GM12878 (cell line): ENCODE measurements at regions not wholly inside any gene's neighbourhood (a gene's known extent, or its start where the extent isn't known, plus 50 kb on each side); places are given as distances from the start of the nearest gene placed in this dataset.
A peak's percentile ranks its signal among the peaks of the same experiment; 100 is the strongest.

Experiments used
- ATAC-seq: fragments of 200-7000 bp; cut with Tn5 transposase; 3 replicates; pipeline ENCODE4 v1.9.1; 2020; ENCODE audit warnings: mild to moderate bottlenecking, moderate library complexity
- BruUV-seq: library from RNA; stranded (reverse); fragments of 400-500 nt; replicated peaks from 2 replicates; lab custom pipeline; 2021; lab: Mats Ljungman, UMichigan
- CTCF ChIA-PET: fragments of 300-600 bp; sonication (Branson Sonifier 250); formaldehyde crosslinking; extraction: SDS; loops from one replicate; lab custom pipeline; 2021; ENCODE audit warnings: inconsistent platforms; lab: Yijun Ruan, JAX
- POLR2A ChIA-PET: fragments of 350-600 bp; formaldehyde crosslinking; extraction: SDS; loops from one replicate; lab custom pipeline; 2021; ENCODE audit warnings: inconsistent platforms; lab: Charles Lee
- RAD21 ChIA-PET: fragments of 300-600 bp; sonication (Branson Sonifier 250); formaldehyde crosslinking; loops from one replicate; lab custom pipeline; 2023; ENCODE audit warnings: antibody characterized with exemption; ENCODE audit not compliant: unreplicated experiment; lab: Charles Lee
- SMC1A ChIA-PET: fragments of 300-600 bp; sonication (Branson Sonifier 250); formaldehyde crosslinking; loops from one replicate; lab custom pipeline; 2023; ENCODE audit not compliant: unreplicated experiment, uncharacterized antibody; lab: Charles Lee
- DNase-seq: peaks from one replicate; pipeline ENCODE4 v3.0.0-alpha.2; 2011; ENCODE audit warnings: low read depth, low spot score
- FAIRE-seq: peaks from 3 replicates; lab custom pipeline; 2011; peaks lifted over from hg19 to GRCh38; lab: Jason Lieb, UNC
- H2AFZ ChIP-seq: 2 replicates; pipeline ENCODE4 v1.6.0; 2011; ENCODE audit warnings: low read depth, low read length, control low read depth; ENCODE audit not compliant: control insufficient read depth
- H3K27ac ChIP-seq: 2 replicates; pipeline ENCODE4 v1.5.1; 2011; ENCODE audit warnings: control low read depth; ENCODE audit not compliant: control insufficient read depth, insufficient read depth
- H3K27me3 ChIP-seq, 2 experiments: replicated peaks in 1 of 2; 2 replicates each; pipeline versions ENCODE4 v1.6.0 to v1.6.1; 2011; ENCODE audit warnings: low read length in 1 of 2; ENCODE audit not compliant: control insufficient read depth in 2 of 2, insufficient read depth in 2 of 2
- H3K36me3 ChIP-seq, 2 experiments: 2 replicates each; pipeline ENCODE4 v1.5.1; 2011; ENCODE audit warnings: low read length in 1 of 2; ENCODE audit not compliant: control insufficient read depth in 2 of 2, insufficient read depth in 2 of 2
- H3K4me1 ChIP-seq: 2 replicates; pipeline ENCODE4 v1.6.1; 2011; ENCODE audit warnings: mild to moderate bottlenecking, low read length, moderate library complexity, mixed read lengths; ENCODE audit not compliant: control insufficient read depth, insufficient read depth
- H3K4me2 ChIP-seq: 2 replicates; pipeline ENCODE4 v1.6.0; 2011; ENCODE audit warnings: control low read depth; ENCODE audit not compliant: control insufficient read depth, insufficient read depth
- H3K4me3 ChIP-seq: fragments of 200-600 bp; sonication (generic); 2 replicates; pipeline ENCODE4 v1.5.1; 2016
- H3K79me2 ChIP-seq: 2 replicates; pipeline ENCODE4 v1.6.0; 2011; ENCODE audit warnings: low read length; ENCODE audit not compliant: control insufficient read depth, insufficient read depth
- H3K9ac ChIP-seq: 2 replicates; pipeline ENCODE4 v1.8.0; 2011; ENCODE audit warnings: low read length, control low read depth, mixed read lengths; ENCODE audit not compliant: control insufficient read depth, insufficient read depth
- H3K9me3 ChIP-seq: replicated peaks from 3 replicates; pipeline ENCODE4 v1.5.1; 2011; ENCODE audit warnings: mild to moderate bottlenecking, low read length; ENCODE audit not compliant: control insufficient read depth, insufficient read depth
- H4K20me1 ChIP-seq: 2 replicates; pipeline ENCODE4 v1.6.0; 2011; ENCODE audit not compliant: control insufficient read depth, insufficient read depth
- CEBPB ChIP-seq, 2 experiments: fragments of 150-350 bp in 1 of 2; IDR thresholded peaks; 2 replicates each; pipeline ENCODE4 v1.6.1; 2012 to 2014; ENCODE audit warnings: low read depth in 2 of 2, low read length in 2 of 2, borderline replicate concordance in 1 of 2, inconsistent platforms in 1 of 2
- NFIC ChIP-seq: IDR thresholded peaks from 2 replicates; pipeline ENCODE4 v1.6.1; 2012; ENCODE audit warnings: low read depth, mild to moderate bottlenecking, inconsistent platforms, low read length, moderate library complexity
- NFYA ChIP-seq: IDR thresholded peaks from 2 replicates; pipeline ENCODE4 v1.6.1; 2011; ENCODE audit warnings: low read depth, mild to moderate bottlenecking, low read length, improper control_type of control experiment, borderline replicate concordance
- POLR2AphosphoS5 ChIP-seq: IDR thresholded peaks from 2 replicates; pipeline ENCODE4 v1.6.1; 2011; ENCODE audit warnings: mild to moderate bottlenecking, low read length, inconsistent platforms
- RBBP5 ChIP-seq: fragments of 200-600 bp; sonication (generic); conservative IDR thresholded peaks from 2 replicates; pipeline ENCODE4 v1.6.1; 2016
- WGBS: methylation state at CpG from one replicate; pipeline ENCODE4 v1.1.6; 2016; ENCODE audit warnings: low lambda C conversion rate; ENCODE audit not compliant: insufficient replicate concordance, insufficient coverage; ENCODE audit errors: missing lambda C conversion rate; 5-methylcytosine and 5-hydroxymethylcytosine counted together
- in situ Hi-C: fragments of 300-500 bp; cut with MboI; formaldehyde crosslinking; loops from 9 replicates; pipeline ENCODE4 v1.14.3; 2018; ENCODE audit warnings: mixed read lengths
- intact Hi-C: fragments of 100-400 bp; cut with micrococcal nuclease; formaldehyde crosslinking; loops from one replicate; pipeline ENCODE4 v1.14.2; 2022; ENCODE audit not compliant: unreplicated experiment
- TF ChIP-seq, protein P1 (sequence below): fragments of 450-650 bp; IDR thresholded peaks from 2 replicates; pipeline ENCODE4 v1.6.1; 2017; ENCODE audit warnings: mild to moderate bottlenecking, moderate library complexity

GRCh38 chr13:22082030-22082429, 411.2 kb downstream of the FGF9 start (continued):
- no peak for TF ChIP-seq RBBP5
- TF ChIP-seq CEBPB (IDR thresholded peaks at IDR 0.05; ENCODE audit: borderline replicate concordance in 1 of 2, low read depth in 2 of 2, low read length in 2 of 2): no peak

DNA sequence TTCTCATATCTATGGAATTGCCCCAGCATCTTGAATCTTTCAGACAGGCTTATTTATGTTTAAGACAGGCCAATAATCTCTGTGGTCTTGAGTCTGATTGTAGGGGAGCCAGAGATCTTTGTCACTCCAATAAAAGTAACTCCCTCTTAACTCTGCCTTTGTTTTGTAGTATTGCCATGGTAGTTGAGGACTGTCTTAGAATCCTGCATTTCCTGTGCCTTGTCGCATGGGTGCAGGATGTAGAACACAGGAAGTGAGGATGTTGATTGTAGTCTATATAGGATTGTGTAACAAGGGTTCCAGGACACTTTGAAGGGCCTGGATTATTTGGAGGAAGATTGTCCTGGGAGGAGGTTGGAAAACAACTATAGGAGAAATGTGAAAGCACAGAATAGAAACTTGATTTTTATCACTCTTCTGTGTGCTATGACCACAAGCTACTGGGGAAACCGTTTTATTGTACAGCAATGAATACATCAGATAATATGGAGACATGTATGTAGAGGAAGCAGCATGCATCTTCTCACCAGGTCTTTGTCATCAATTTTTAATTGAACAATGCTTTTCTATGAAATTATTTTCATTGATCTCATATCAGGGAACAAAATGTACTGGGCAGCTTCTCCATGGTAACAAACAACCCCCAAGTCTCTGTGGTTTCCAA, 411.7 kb downstream of the FGF9 start:
- 0% methylated on average over 2 of the region's 2 CpGs for WGBS
- POLR2A ChIA-PET: no interaction called here
- H3K27ac ChIP-seq: no peak overlapping the region
- no peaks in the 10 kb centered on the region for H3K9me3 ChIP-seq
- H3K4me3 ChIP-seq: no peak overlapping the region
- no peaks in the 10 kb centered on the region for H3K36me3 ChIP-seq
- ATAC-seq (no peak), FAIRE-seq (no peak), DNase-seq (no peak)
- intact Hi-C loops: no loop called here
- no peaks in the 10 kb centered on the region for H3K79me2 ChIP-seq
- H3K9ac ChIP-seq: no peak overlapping the region
- peak overlapping the region; percentile 3; the same call in 1 of the 2 replicates for H2AFZ ChIP-seq
- RAD21 ChIA-PET: no interaction called here
- H3K4me1 ChIP-seq: no peaks in the 10 kb centered on the region
- no peaks in the 10 kb centered on the region for H3K27me3 ChIP-seq
- no peak overlapping the region for H3K4me2 ChIP-seq
- no TSS peak for BruUV-seq
- CTCF ChIA-PET: no interaction called here
- SMC1A ChIA-PET: interaction anchor here (0.9 to 1.1 kb wide), 2 partner anchors 26 to 87 kb away, joined by 3 read pairs; no protein-coding TSS in a partner anchor
- in situ Hi-C loops: no loop called here
- TF ChIP-seq NFIC (no peak), POLR2AphosphoS5 (no peak), NFYA (no peak)
- TF ChIP-seq, protein P1, sequence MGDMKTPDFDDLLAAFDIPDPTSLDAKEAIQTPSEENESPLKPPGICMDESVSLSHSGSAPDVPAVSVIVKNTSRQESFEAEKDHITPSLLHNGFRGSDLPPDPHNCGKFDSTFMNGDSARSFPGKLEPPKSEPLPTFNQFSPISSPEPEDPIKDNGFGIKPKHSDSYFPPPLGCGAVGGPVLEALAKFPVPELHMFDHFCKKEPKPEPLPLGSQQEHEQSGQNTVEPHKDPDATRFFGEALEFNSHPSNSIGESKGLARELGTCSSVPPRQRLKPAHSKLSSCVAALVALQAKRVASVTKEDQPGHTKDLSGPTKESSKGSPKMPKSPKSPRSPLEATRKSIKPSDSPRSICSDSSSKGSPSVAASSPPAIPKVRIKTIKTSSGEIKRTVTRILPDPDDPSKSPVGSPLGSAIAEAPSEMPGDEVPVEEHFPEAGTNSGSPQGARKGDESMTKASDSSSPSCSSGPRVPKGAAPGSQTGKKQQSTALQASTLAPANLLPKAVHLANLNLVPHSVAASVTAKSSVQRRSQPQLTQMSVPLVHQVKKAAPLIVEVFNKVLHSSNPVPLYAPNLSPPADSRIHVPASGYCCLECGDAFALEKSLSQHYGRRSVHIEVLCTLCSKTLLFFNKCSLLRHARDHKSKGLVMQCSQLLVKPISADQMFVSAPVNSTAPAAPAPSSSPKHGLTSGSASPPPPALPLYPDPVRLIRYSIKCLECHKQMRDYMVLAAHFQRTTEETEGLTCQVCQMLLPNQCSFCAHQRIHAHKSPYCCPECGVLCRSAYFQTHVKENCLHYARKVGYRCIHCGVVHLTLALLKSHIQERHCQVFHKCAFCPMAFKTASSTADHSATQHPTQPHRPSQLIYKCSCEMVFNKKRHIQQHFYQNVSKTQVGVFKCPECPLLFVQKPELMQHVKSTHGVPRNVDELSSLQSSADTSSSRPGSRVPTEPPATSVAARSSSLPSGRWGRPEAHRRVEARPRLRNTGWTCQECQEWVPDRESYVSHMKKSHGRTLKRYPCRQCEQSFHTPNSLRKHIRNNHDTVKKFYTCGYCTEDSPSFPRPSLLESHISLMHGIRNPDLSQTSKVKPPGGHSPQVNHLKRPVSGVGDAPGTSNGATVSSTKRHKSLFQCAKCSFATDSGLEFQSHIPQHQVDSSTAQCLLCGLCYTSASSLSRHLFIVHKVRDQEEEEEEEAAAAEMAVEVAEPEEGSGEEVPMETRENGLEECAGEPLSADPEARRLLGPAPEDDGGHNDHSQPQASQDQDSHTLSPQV: no peak
- no peaks in the 10 kb centered on the region for H4K20me1 ChIP-seq
